ENCODE measurements at regions not wholly inside any gene's neighbourhood (a gene's known extent, or its start where the extent isn't known, plus 50 kb on each side); places are given as distances from the start of the nearest gene placed in this dataset.

GRCh38 chrX:997631-998137 lies 214.8 kb downstream of the CRLF2 start (continued):
- TF ChIP-seq SP1 (IDR thresholded peaks at IDR 0.05; ENCODE audit: low read depth, low read length) (no peak), STAT3 (IDR thresholded peaks at IDR 0.05; ENCODE audit: low read depth, low read length) (no peak), SKIL (IDR thresholded peaks at IDR 0.05; ENCODE audit: low read depth, poor library complexity, severe bottlenecking) (no peak), E2F8 (IDR thresholded peaks at IDR 0.05; ENCODE audit: low read depth, partially characterized antibody) (no peak), NFYB (IDR thresholded peaks at IDR 0.05; ENCODE audit: insufficient read depth, low read depth, low read length) (no peak), TARDBP (IDR thresholded peaks at IDR 0.05; ENCODE audit: borderline replicate concordance) (no peak), E4F1 (IDR thresholded peaks at IDR 0.05; ENCODE audit: borderline replicate concordance, partially characterized antibody) (no peak), ZZZ3 (IDR thresholded peaks at IDR 0.05; ENCODE audit: control insufficient read depth, insufficient read length, low read depth) (no peak), MXI1 (IDR thresholded peaks at IDR 0.05; ENCODE audit: low read depth, low read length) (no peak), FOXK2 (IDR thresholded peaks at IDR 0.05) (no peak), RAD21 (IDR thresholded peaks at IDR 0.05; ENCODE audit: insufficient read depth, low read depth, low read length) (peak; percentile 41), RELB (IDR thresholded peaks at IDR 0.05; ENCODE audit: low read depth) (no peak), E2F4 (IDR thresholded peaks at IDR 0.05; ENCODE audit: low read depth, low read length) (no peak), ATF2 (IDR thresholded peaks at IDR 0.05; ENCODE audit: low read length) (no peak), SREBF2 (IDR thresholded peaks at IDR 0.05; ENCODE audit: low read length) (no peak), STAT1 (conservative IDR thresholded peaks at IDR 0.05) (no peak), MEF2A (IDR thresholded peaks at IDR 0.05; ENCODE audit: insufficient read depth, low read depth, low read length) (0 out of 2 replicates have a peak, but pooled peaks have one; percentile 48), SMAD5 (IDR thresholded peaks at IDR 0.05; ENCODE audit: low read depth) (no peak), RUNX3 (IDR thresholded peaks at IDR 0.05; ENCODE audit: low read length) (peak; percentile 96), TBL1XR1 (IDR thresholded peaks at IDR 0.05; ENCODE audit: low read depth, low read length) (no peak)
